Pancreas (tissue), 10 donors: ENCODE measurements at regions not wholly inside any gene's neighbourhood (a gene's known extent, or its start where the extent isn't known, plus 50 kb on each side); places are given as distances from the start of the nearest gene placed in this dataset.
"Not testable (repeated sequence)": the region's sequence is repeated elsewhere in the genome, so short reads cannot be mapped to it uniquely, and the experiment has no call there.

Experiments used
- ATAC-seq, 4 donors: fragments of 200-7000 bp; cut with Tn5 transposase; one replicate each; pipeline versions ENCODE4 v1.8.0 to v1.9.1; 2020; ENCODE audit warnings: mild to moderate bottlenecking in 4 of 4, moderate library complexity in 4 of 4
- DNase-seq, 6 donors: peaks; one replicate each; pipeline ENCODE4 v3.0.0-alpha.2; 2020
- FAIRE-seq: peaks from 2 replicates; lab custom pipeline; 2012; peaks lifted over from hg19 to GRCh38; lab: Jason Lieb, UNC
- H3K27ac ChIP-seq, 4 donors: fragments of 200-600 bp; sonication (generic); 1 replicate in 3 of 4; 2 replicates in 1 of 4; pipeline versions ENCODE4 v1.5.0 to v1.8.0; 2020
- H3K27me3 ChIP-seq, 4 donors: fragments of 200-600 bp; one replicate each; pipeline ENCODE4 v1.8.0; 2021
- H3K36me3 ChIP-seq, 3 donors: fragments of 200-600 bp; sonication (generic) in 1 of 3; one replicate each; pipeline versions ENCODE4 v1.5.0 to v1.8.0; 2020 to 2021
- H3K4me1 ChIP-seq, 3 donors: fragments of 200-600 bp; one replicate each; pipeline ENCODE4 v1.8.0; 2021
- H3K4me3 ChIP-seq, 4 donors: fragments of 200-600 bp; sonication (generic) in 2 of 4; one replicate each; pipeline versions ENCODE4 v1.5.0 to v1.8.0; 2020 to 2021
- H3K9me3 ChIP-seq, 4 donors: fragments of 200-600 bp; one replicate each; pipeline ENCODE4 v1.8.0; 2021
- CTCF ChIP-seq, 4 donors: fragments of 200-600 bp; sonication (generic) in 3 of 4; IDR thresholded peaks; one replicate each; pipeline versions ENCODE4 v1.5.0 to v1.8.0; 2021; ENCODE audit warnings: antibody characterized with exemption in 4 of 4
- whole genome bisulfite sequencing, 2 donors: extraction: QIAGEN DNeasy Blood & Tissue Kit; methylation state at CpG; one replicate each; pipeline ENCODE4 v1.1.7; 2013; 5-methylcytosine and 5-hydroxymethylcytosine counted together
- intact Hi-C, 3 donors: fragments of 100-400 bp; cut with DNase I; formaldehyde crosslinking; loops; one replicate each; pipeline versions ENCODE4 v1.11.1 to v1.14.2; 2022
- donor health status: healthy with polysubstance abuse.
- donor health status: DM: no; HTN: no; CAD: no; lungs with moderate emphysema.
- donor health status: DM: no; HTN: no; CAD: no.
- donor health status: control.
- donor health status: control.
- donor health status: Bipolar disorder and iron deficiency.
- donor health status: DM: yes; HTN: yes; CAD: no.
- donor health status: DM: no; HTN: no; CAD: no.
- donor health status: DM: no; HTN: no; CAD: no.
- donor health status: DM: yes; HTN: yes; CAD: no.

- H3K4me1 ChIP-seq, result no peaks in the 10 kb centered on the region
- no peak overlapping the region for H3K4me3 ChIP-seq
- TF ChIP-seq CTCF (IDR thresholded peaks at IDR 0.05), result no peak
- H3K27ac ChIP-seq, result no peak overlapping the region
- no peaks in the 10 kb centered on the region for H3K27me3 ChIP-seq
- no peaks in the 10 kb centered on the region for H3K9me3 ChIP-seq
- DNase-seq (no peak), FAIRE-seq (no peak), ATAC-seq (no peak)
- intact Hi-C loops, result no loop called here
- H3K36me3 ChIP-seq, result no peaks in the 10 kb centered on the region
- 32 to 37% methylated on average over 2 of the region's 2 CpGs for WGBS, 2 donors
Observed at GRCh38 chr3:70620367-70620766, 307.9 kb upstream of the MDFIC2 start.

GRCh38 chr3:70618151-70618550 is 305.7 kb upstream of the MDFIC2 start:
- Histone ChIP-seq H3K36me3 (no peaks in the 10 kb centered on the region), H3K27ac (no peak overlapping the region), H3K4me1 (no peaks in the 10 kb centered on the region), H3K4me3 (no peak overlapping the region), H3K9me3 (no peaks in the 10 kb centered on the region), H3K27me3 (no peaks in the 10 kb centered on the region)
- ATAC-seq (no peak), DNase-seq (no peak), FAIRE-seq (no peak)
- no peak for TF ChIP-seq CTCF (IDR thresholded peaks at IDR 0.05)
- intact Hi-C loops, result no loop called here
- WGBS, 2 donors, result 82 to 95% methylated on average over 1 of the region's 1 CpG

- 81 to 85% methylated on average over 14 of the region's 14 CpGs for WGBS, 2 donors
- FAIRE-seq, H3K27me3 ChIP-seq, H3K4me1 ChIP-seq, intact Hi-C loops, H3K27ac ChIP-seq, H3K36me3 ChIP-seq, H3K9me3 ChIP-seq, ATAC-seq, DNase-seq, H3K4me3 ChIP-seq: not testable (repeated sequence)
Observed at GRCh38 chr3:70617349-70617748, 304.9 kb upstream of the MDFIC2 start.

- FAIRE-seq (no peak), DNase-seq (no peak), ATAC-seq (no peak)
- intact Hi-C loops, result no loop called here
- Histone ChIP-seq H3K9me3 (no peaks in the 10 kb centered on the region), H3K27ac (no peak overlapping the region), H3K27me3 (no peaks in the 10 kb centered on the region), H3K36me3 (no peaks in the 10 kb centered on the region), H3K4me3 (no peak overlapping the region), H3K4me1 (no peaks in the 10 kb centered on the region)
- TF ChIP-seq CTCF (IDR thresholded peaks at IDR 0.05), result no peak
- WGBS, 2 donors, result 0% methylated on average over 1 of the region's 1 CpG
Observed at GRCh38 chr3:70615286-70615685, 302.8 kb upstream of the MDFIC2 start.

- FAIRE-seq, result no peak
- Histone ChIP-seq H3K36me3 (no peaks in the 10 kb centered on the region), H3K27me3 (no peaks in the 10 kb centered on the region), H3K4me1 (no peaks in the 10 kb centered on the region), H3K27ac (no peak overlapping the region), H3K9me3 (no peaks in the 10 kb centered on the region), H3K4me3 (no peak overlapping the region)
- no peak for TF ChIP-seq CTCF (IDR thresholded peaks at IDR 0.05)
- intact Hi-C loops, result no loop called here
- 71 to 75% methylated on average over 6 of the region's 6 CpGs for WGBS, 2 donors
- no peak for ATAC-seq
- no peak for DNase-seq
Observed at GRCh38 chr3:70614111-70614510, 301.7 kb upstream of the MDFIC2 start.

GRCh38 chr3:70612920-70613319 is 300.5 kb upstream of the MDFIC2 start:
- H3K9me3 ChIP-seq, result no peaks in the 10 kb centered on the region
- H3K4me1 ChIP-seq, result no peaks in the 10 kb centered on the region
- FAIRE-seq, result no peak
- DNase-seq, result no peak
- H3K27ac ChIP-seq, result no peak overlapping the region
- no peak for ATAC-seq
- no peaks in the 10 kb centered on the region for H3K27me3 ChIP-seq
- no peak for TF ChIP-seq CTCF (IDR thresholded peaks at IDR 0.05)
- WGBS, 2 donors, result 89 to 94% methylated on average over 11 of the region's 11 CpGs
- intact Hi-C loops, result no loop called here
- no peaks in the 10 kb centered on the region for H3K36me3 ChIP-seq
- H3K4me3 ChIP-seq, result no peak overlapping the region

GRCh38 chr3:70611667-70612277 is 299.3 kb upstream of the MDFIC2 start:
- 91 to 96% methylated on average over 24 to 25 of the region's 25 CpGs for WGBS, 2 donors
- FAIRE-seq, H3K27me3 ChIP-seq, intact Hi-C loops, H3K27ac ChIP-seq, H3K4me3 ChIP-seq, ATAC-seq, H3K9me3 ChIP-seq, H3K4me1 ChIP-seq, H3K36me3 ChIP-seq: not testable (repeated sequence)
- DNase-seq, result peak in 3 of 6 donors; percentile 12 to 46 (median 30)
